NCI-H2227 (cell line): ENCODE measurements at regions not wholly inside any gene's neighbourhood (a gene's known extent, or its start where the extent isn't known, plus 50 kb on each side); places are given as distances from the start of the nearest gene placed in this dataset.
"Not testable (repeated sequence)": the region's sequence is repeated elsewhere in the genome, so short reads cannot be mapped to it uniquely, and the experiment has no call there.

Experiments used
- DNase-seq: peaks from one replicate; lab custom pipeline; 2025; ENCODE audit not compliant: unreplicated experiment; lab: John Stamatoyannopoulos, UW

DNA sequence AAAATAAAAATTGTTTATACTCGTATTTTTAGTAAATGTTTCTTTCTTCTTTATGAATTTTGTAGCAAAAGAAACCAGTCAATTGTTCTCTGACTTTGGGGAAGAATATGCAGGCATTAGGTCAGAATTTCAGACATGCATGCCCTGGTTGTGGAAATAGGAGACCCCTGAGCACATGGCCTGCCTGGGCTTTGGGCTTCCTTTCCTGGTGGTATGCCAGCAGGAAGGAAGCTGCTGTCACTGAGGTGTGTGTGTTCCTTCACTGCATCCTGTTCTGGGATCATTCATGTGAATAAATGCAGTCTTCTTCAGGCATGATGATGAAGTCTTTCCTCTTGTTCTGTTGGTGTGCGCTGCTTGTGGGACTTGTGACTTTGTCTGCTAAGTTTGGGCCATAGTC is 920.2 kb upstream of the VRK2 start:
- DNase-seq, result no peak

DNA sequence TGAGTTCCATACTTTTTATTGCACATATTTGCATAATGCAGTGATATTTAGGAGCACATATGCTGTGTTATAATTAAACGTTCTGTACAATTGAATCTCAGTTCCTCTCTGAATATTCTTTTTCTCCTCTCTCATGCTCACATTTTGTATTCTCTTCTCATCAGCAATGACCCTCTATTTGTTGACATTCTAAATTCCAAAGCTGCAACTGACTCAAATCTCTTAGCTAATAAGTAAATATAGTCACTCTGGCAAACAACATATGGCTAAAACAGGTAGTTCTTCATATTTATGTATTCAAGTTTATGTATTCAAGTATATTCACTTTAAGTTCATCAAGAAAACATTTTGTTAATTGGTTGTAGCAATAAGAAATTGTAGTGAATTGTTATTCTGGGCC is 907.4 kb upstream of the VRK2 start:
- DNase-seq, result no peak

DNA sequence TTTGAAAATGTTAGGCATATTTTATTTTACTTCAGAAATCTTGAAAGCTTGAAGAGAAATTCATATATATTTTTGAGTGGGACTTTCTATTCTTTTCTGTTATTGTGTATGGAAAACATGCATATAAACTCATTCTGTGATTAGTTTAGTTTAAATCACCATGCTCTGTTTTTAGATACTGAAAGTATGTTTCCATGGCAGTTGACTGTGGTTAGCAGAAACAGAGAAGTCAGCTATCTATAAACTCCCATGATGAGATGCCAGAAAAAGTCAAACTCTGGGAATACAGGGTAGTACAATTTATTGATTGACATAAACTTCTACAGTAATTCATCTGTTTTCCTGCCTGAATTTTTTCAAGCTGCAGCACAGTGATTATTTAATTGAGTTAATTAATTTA is 905.3 kb upstream of the VRK2 start:
- DNase-seq, result no peak

- no peak for DNase-seq
These were observed 899.7 kb upstream of the VRK2 start for GRCh38 chr2:57146951-57147350.

DNA sequence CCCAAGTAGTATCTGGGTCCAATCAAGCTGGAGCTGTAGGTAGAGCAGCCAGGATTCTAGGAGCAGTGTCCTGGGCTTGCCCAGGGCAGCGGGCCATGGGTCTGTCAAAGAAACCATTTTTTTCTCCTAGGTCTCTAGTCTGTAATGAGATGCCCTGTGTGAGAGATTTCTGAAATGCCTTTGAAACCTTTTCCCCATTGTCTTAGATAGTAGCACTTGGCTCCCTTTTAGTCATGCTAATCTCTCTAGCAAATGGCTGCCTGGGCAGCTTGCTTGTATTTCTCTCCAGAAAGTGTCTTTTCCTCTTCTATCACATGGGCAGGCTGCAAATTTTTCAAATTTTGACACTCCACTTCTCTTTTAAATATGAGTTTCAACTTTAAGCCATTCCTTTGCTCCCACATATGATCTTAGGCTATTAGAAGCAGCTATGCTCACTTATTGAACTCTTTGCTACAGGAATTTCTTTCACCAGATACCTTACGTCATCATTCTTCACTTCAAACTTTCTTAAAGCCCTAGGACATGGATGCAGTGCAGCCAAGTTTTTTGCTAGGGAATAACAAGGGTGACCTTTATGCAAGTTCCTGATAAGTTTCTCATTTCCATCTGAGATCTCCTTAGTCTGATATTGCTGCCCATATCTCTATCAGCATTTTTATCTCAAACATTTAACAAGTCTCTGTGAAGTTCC is 890.2 kb upstream of the VRK2 start:
- no peak for DNase-seq

- DNase-seq, result no peak
These were observed 885.6 kb upstream of the VRK2 start for GRCh38 chr2:57160976-57161375.

DNA sequence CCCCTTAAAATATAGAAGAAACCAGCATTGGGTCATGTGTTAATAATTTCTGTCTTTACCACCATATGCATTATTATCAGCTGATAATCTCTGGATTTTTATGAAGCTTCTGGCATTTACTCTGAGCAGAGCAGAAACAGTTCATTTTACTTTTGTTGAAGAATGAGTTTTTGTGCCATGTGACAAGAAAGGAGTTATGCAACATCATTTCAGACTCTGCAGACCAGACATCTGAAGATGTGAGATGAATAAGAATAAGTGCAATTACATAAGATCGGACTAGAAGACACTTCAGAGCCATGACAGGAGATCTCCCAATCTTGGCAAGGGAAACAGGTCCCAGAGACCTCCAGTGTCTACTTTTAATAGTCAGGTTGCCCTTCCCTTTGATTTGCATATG is 869.4 kb upstream of the VRK2 start:
- DNase-seq, result no peak

GRCh38 chr2:57180042-57180567 is 866.5 kb upstream of the VRK2 start:
- no peak for DNase-seq

GRCh38 chr2:57180678-57181077 is 865.9 kb upstream of the VRK2 start:
- DNase-seq, result no peak

DNA sequence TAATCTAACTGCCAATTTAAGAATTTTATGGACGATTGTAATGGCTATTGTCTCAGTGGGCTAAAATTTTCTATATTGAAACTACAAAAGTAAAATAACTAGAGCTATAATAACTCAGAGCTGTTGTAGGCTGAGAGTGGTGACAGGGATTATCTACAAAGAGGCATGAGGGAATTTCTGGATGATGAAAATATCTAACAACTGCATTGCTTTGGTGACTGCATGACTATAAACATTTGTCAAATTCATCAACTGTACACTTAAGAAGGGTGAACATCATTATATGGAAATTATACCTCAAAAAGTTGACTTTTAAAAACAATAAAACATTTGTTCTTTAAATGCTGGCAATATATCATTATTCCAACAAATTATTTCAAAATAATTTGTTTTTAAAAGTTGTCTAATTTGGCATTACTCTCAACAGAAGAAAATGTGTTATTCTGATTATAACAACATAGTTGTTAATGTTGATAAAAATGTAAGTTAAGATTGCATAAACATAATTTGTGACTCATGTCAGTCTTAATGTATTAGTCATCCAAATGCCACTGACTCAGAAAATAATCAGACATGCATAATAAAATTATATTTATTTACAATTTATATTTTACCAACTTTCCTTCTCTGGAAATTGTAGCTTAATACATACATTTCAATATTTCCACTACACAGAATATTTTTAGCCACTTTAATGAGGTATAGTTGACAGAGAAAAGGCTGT is 865.1 kb upstream of the VRK2 start:
- no peak for DNase-seq

DNA sequence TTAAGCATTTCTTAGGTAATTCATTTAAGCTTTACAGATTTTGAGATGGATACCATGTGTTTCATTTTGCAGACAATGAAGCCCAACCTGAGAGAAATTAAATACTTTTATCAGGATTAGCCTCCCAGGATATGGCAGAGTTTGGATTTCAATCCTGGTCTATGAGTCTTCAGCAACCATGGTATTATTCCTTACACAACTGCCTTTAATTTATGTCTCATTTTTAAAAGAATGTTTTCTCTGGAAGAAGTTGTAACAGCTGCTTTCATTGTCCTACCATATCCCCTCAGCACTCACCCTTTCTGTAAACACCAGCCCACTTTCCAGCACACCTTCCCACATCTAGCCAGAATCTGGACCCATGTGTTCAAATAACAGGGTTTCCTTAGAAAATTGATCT is 863.7 kb upstream of the VRK2 start:
- DNase-seq, result no peak

DNA sequence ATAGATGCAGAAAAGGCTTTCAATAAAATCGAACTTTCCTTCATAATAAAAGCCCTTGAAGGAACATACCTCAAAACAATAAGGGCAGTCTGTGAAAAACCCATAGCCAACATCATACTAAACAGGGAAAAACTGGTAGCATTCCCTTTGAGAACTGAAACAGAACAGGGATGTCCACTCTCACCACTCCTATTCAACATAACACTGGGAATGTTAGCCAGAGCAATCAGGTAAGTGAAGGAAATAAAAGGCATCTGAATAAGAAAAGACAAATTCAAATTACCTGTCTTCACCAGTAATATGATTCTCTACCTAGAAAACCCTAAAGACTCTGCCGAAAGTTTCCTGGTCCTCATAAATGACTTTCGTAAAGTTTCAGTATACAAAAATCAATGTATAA is 861.0 kb upstream of the VRK2 start:
- no peak for DNase-seq

DNA sequence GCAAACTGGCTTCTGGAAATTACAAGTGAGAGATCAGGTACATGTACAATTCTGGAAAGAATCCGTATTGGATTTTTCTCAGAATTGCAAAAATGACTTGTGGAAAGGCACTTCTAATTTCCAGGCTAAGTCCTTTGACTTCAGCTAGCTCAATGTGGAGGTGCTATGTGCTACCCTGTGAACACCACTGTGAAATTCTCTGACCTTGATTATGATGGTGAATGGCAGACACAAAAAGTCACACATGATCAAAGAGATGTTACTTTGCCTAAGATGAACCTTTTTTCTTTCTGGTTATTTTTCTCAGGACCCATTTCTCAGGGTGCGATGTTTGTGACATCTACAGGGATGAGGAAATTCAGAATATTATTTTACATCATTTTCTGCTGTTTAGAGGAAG is 856.6 kb upstream of the VRK2 start:
- no peak for DNase-seq

DNA sequence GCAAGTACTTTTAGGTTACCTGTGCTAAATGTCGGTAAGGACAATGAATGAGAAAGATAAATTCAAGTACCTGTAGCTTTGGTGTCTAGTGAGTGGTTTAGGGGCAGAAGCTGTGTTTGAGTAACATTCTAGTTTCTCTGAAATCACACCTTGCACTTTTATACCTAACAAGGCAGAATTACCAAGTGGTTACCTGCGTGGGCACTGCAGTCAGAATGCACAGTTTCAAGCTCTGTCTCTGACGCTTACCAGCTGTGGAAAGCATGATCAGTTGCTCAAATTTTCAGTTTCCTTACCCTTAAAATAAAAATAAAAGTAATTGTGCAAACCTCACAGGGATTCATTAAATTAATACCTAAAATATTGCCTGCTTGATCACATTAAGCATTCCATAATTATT is 846.9 kb upstream of the VRK2 start:
- no peak for DNase-seq

GRCh38 chr2:57204364-57204763 is 842.2 kb upstream of the VRK2 start:
- DNase-seq, result no peak

DNA sequence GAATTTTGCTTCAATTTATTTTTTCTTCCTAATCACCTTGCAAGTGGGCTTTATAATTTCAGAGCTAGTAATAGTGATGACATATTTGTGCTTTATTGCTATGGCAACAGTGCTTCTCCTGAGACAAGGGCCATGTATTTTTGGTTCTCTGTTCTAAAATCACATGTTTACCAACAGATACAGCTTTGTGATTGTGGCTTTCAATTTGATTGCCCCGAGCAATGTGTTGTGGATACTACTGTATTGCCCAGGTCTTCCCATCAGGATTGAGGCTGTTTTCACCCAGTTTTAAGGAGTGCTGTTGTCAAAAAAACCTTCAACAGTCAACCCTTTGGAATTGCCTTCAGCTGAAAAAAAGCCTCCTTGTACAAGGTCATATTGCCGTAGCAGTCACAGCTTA is 841.4 kb upstream of the VRK2 start:
- DNase-seq, result no peak

DNA sequence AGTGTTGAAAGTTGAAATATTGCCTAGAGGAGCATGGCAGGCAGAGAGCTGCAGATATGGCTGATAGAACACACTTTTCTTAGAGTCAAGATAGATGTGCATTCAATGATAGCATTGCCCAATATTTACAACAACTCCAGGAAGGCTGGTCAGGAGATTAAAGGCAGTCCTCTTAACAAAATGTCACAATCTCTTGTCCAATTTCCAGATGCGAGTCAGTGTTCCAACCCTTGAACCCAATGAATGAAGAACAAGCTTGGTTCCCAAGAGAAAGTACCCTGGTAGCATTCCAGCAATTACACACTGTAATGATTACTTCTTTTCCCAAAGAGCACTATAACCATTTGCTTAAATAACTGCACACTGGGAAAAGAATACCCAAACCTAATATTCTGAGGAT is 839.4 kb upstream of the VRK2 start:
- no peak for DNase-seq

DNA sequence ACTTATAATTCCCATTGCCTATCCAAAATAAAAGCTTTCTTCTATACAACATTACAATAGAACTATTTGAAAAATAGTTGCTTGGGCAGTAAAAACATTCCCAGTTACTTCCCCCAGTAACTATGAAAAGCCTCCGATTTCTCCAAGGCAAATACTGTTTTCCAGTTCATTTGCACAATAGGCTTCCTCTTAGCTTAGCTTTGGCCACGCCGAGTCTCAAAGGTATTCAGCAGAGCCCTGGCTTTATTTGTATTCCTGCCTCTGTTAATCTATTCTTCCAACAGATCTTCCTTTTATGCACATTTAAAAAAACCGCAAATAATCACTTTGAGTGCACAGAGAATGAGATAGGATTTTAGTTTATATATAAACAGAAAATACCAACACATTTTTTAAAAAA is 836.8 kb upstream of the VRK2 start:
- DNase-seq, result no peak

- DNase-seq, result no peak
These were observed 835.8 kb upstream of the VRK2 start for GRCh38 chr2:57210855-57211254.

DNA sequence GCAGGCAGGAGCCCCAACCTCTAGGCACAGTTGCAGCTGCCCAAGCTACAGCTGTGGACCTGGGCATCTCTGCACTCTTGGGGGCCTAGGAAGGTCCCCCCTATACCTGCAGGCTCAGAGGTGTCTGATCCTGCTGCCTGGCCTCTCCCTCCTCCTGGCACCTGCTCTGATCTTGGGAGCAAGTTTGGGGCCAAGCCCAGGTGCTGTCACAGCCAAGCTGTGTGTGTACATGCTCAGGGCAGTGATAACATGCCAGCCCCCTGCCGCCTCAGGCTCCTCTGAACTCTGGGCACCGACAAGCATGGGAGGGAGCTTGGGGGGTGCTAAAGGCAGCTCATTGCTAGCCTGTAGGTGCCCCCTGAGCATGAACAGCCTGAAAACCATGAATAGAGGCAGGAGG is 829.6 kb upstream of the VRK2 start:
- DNase-seq, result no peak

GRCh38 chr2:57218206-57218605 is 828.4 kb upstream of the VRK2 start:
- DNase-seq, result no peak

DNA sequence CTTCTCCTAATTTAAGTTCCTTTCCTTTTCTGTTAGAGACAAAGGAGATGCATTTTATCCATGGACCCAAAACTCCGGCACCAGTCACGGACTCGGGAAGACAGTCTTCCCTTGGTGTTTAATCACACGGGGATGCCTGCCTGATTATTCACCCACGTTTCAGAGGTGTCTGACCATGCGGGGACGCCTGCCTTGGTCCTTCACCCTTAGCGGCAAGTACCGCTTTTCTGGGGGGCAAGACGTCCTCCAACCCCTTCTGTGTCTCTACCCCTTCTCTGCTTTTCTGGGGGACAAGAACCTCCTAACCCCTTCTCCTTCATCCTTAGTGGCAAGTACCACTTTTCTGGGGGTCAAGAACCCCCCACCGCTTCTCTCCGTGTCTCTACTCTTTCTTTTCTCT is 816.9 kb upstream of the VRK2 start:
- DNase-seq, result not testable (repeated sequence)

DNA sequence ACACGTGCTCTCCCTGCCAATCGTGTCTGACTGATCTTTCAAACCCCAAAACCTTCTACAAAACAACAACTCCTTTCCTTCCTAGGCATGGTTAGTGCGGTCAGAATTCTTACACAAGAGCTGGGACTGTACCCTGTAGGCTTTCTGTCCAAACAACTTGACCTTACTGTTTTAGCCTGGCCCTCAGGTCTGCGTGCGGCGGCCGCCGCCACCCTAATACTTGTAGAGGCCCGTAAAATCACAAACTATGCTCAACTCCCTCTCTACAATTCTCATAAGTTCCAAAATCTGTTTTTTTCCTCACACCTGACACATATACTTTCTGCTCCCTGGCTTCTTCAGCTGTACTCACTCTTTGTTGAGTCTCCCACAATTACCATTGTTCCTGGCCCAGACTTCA is 814.3 kb upstream of the VRK2 start:
- not testable (repeated sequence) for DNase-seq
